K562 (cell line): ENCODE measurements at regions not wholly inside any gene's neighbourhood (a gene's known extent, or its start where the extent isn't known, plus 50 kb on each side); places are given as distances from the start of the nearest gene placed in this dataset.

ENCODE experiments used
- HDAC1 ChIP-seq, 2 experiments: fragments of 450-650 bp; IDR thresholded peaks; 2 replicates each; pipeline ENCODE4 v1.6.1; 2016 to 2017; ENCODE audit warnings: inconsistent platforms in 1 of 2, mild to moderate bottlenecking in 1 of 2, moderate library complexity in 1 of 2
- KDM2B ChIP-seq: fragments of 250-450 bp; sonication (Bioruptor Pico); IDR thresholded peaks from 2 replicates; pipeline ENCODE4 v1.8.0; 2021; ENCODE audit warnings: mild to moderate bottlenecking, moderate library complexity
- MXI1 ChIP-seq: IDR thresholded peaks from 2 replicates; pipeline ENCODE4 v1.6.1; 2011; ENCODE audit warnings: low read depth, mild to moderate bottlenecking, improper control_type of control experiment, low read length
- POLR2AphosphoS5 ChIP-seq: IDR thresholded peaks from 2 replicates; pipeline ENCODE4 v1.6.1; 2011; ENCODE audit warnings: mild to moderate bottlenecking, low read depth, low read length, moderate library complexity; ENCODE audit not compliant: control insufficient read depth, insufficient read depth
- TEAD1 ChIP-seq, 2 experiments: fragments of 450-650 bp in 1 of 2; sonication (generic) in 1 of 2; formaldehyde crosslinking; IDR thresholded peaks; 2 replicates each; pipeline versions ENCODE4 v1.4.0 to v1.8.0; 2020 to 2022; ENCODE audit warnings: mild to moderate bottlenecking in 2 of 2, missing genetic modification reagents in 1 of 2
- ZNF644 ChIP-seq: fragments of 200-800 bp; sonication (Bioruptor generic); IDR thresholded peaks from 2 replicates; pipeline ENCODE4 v1.6.1; 2016; ENCODE audit warnings: low read depth, missing genetic modification characterization, missing compliant biosample characterization
- ZNF830 ChIP-seq: fragments of 250-450 bp; sonication (Bioruptor Pico); IDR thresholded peaks from 2 replicates; pipeline ENCODE4 v1.5.0; 2021; ENCODE audit warnings: mild to moderate bottlenecking
- TF ChIP-seq, protein P1 (sequence below): fragments of 250-450 bp; sonication (Bioruptor Pico); IDR thresholded peaks from 2 replicates; pipeline ENCODE4 v1.5.1; 2021; ENCODE audit warnings: mild to moderate bottlenecking
- TF ChIP-seq, protein P2 (sequence below), 2 experiments: fragments of 450-650 bp; formaldehyde crosslinking in 1 of 2; IDR thresholded peaks; 2 replicates each; pipeline versions ENCODE4 v1.4.0 to v1.6.1; 2014 to 2020; ENCODE audit warnings: mild to moderate bottlenecking in 2 of 2, borderline replicate concordance in 1 of 2, low read depth in 1 of 2
- TF ChIP-seq, protein P3 (sequence below), 3 experiments: IDR thresholded peaks in 2 of 3; conservative IDR thresholded peaks in 1 of 3; 2 replicates each; pipeline ENCODE4 v1.5.1; 2011 to 2012; ENCODE audit warnings: low read length in 3 of 3, mild to moderate bottlenecking in 3 of 3, control low read depth in 2 of 3, improper control_type of control experiment in 1 of 3, inconsistent platforms in 1 of 3, low read depth in 1 of 3, mixed read lengths in 1 of 3, moderate library complexity in 1 of 3; ENCODE audit not compliant: insufficient read depth in 2 of 3

- TF ChIP-seq ZNF830 (CRISPR knock-in tag) (no peak), KDM2B (no peak), TEAD1 (CRISPR knock-in tag; IDR thresholded peaks at IDR 0.05) (no peak), MXI1 (no peak), ZNF644 (tag) (no peak), POLR2AphosphoS5 (no peak), HDAC1 (IDR thresholded peaks at IDR 0.05) (no peak)
- TF ChIP-seq, protein P1, sequence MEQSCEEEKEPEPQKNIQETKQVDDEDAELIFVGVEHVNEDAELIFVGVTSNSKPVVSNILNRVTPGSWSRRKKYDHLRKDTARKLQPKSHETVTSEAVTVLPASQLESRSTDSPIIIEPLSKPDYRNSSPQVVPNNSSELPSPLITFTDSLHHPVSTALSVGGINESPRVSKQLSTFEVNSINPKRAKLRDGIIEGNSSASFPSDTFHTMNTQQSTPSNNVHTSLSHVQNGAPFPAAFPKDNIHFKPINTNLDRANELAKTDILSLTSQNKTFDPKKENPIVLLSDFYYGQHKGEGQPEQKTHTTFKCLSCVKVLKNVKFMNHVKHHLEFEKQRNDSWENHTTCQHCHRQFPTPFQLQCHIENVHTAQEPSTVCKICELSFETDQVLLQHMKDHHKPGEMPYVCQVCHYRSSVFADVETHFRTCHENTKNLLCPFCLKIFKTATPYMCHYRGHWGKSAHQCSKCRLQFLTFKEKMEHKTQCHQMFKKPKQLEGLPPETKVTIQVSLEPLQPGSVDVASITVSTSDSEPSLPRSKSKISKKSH (CRISPR knock-in tag): no peak
- TF ChIP-seq, protein P2, sequence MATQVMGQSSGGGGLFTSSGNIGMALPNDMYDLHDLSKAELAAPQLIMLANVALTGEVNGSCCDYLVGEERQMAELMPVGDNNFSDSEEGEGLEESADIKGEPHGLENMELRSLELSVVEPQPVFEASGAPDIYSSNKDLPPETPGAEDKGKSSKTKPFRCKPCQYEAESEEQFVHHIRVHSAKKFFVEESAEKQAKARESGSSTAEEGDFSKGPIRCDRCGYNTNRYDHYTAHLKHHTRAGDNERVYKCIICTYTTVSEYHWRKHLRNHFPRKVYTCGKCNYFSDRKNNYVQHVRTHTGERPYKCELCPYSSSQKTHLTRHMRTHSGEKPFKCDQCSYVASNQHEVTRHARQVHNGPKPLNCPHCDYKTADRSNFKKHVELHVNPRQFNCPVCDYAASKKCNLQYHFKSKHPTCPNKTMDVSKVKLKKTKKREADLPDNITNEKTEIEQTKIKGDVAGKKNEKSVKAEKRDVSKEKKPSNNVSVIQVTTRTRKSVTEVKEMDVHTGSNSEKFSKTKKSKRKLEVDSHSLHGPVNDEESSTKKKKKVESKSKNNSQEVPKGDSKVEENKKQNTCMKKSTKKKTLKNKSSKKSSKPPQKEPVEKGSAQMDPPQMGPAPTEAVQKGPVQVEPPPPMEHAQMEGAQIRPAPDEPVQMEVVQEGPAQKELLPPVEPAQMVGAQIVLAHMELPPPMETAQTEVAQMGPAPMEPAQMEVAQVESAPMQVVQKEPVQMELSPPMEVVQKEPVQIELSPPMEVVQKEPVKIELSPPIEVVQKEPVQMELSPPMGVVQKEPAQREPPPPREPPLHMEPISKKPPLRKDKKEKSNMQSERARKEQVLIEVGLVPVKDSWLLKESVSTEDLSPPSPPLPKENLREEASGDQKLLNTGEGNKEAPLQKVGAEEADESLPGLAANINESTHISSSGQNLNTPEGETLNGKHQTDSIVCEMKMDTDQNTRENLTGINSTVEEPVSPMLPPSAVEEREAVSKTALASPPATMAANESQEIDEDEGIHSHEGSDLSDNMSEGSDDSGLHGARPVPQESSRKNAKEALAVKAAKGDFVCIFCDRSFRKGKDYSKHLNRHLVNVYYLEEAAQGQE (IDR thresholded peaks at IDR 0.05; ENCODE audit: borderline replicate concordance): no peak
- TF ChIP-seq, protein P2 (CRISPR knock-in tag; IDR thresholded peaks at IDR 0.05; ENCODE audit: low read depth): no peak
- TF ChIP-seq, protein P3, sequence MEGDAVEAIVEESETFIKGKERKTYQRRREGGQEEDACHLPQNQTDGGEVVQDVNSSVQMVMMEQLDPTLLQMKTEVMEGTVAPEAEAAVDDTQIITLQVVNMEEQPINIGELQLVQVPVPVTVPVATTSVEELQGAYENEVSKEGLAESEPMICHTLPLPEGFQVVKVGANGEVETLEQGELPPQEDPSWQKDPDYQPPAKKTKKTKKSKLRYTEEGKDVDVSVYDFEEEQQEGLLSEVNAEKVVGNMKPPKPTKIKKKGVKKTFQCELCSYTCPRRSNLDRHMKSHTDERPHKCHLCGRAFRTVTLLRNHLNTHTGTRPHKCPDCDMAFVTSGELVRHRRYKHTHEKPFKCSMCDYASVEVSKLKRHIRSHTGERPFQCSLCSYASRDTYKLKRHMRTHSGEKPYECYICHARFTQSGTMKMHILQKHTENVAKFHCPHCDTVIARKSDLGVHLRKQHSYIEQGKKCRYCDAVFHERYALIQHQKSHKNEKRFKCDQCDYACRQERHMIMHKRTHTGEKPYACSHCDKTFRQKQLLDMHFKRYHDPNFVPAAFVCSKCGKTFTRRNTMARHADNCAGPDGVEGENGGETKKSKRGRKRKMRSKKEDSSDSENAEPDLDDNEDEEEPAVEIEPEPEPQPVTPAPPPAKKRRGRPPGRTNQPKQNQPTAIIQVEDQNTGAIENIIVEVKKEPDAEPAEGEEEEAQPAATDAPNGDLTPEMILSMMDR (IDR thresholded peaks at IDR 0.05 in 2 of 3, conservative IDR thresholded peaks at IDR 0.05 in 1 of 3; ENCODE audit: insufficient read depth in 2 of 3, low read depth in 1 of 3, low read length in 3 of 3): no peak
Observed at GRCh38 chr12:63302269-63302940, 151.4 kb upstream of the AVPR1A start.
